Suprapubic skin (tissue), 4 donors: ENCODE measurements at regions not wholly inside any gene's neighbourhood (a gene's known extent, or its start where the extent isn't known, plus 50 kb on each side); places are given as distances from the start of the nearest gene placed in this dataset.

ENCODE experiments used
- EP300 ChIP-seq: sonication (generic); formaldehyde crosslinking; IDR thresholded peaks from one replicate; pipeline ENCODE4 v1.6.1; 2017; ENCODE audit warnings: antibody characterized with exemption
- POLR2AphosphoS5 ChIP-seq, 3 donors: sonication (generic); formaldehyde crosslinking; IDR thresholded peaks; one replicate each; pipeline ENCODE4 v1.6.1; 2017; ENCODE audit warnings: antibody characterized with exemption in 3 of 3

DNA sequence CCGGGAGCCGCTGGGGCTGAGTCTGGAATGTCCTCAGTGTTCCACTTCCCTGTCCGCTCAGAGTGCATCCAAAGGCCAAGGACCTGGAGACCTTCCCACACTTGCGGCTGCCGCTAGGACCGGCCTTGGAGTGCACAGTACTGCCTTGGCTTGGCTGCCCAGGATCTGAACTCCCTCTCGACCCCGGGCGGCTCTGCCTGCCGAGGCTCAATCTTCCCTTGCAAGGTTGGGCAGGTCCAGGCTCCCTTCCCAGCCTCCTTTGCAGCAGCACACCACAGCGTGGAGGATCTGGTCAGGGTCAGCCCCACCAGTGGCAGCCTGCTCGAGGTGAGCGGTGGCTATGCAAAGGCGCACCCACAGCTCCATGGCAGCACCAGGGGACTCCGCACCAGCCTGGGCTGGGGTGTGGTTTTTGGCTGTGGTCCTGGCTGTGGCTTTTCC, 69.2 kb downstream of the PLXNA1 start:
- no peak for TF ChIP-seq EP300
- no peak for TF ChIP-seq POLR2AphosphoS5 (IDR thresholded peaks at IDR 0.05)
